ENCODE measurements at regions not wholly inside any gene's neighbourhood (a gene's known extent, or its start where the extent isn't known, plus 50 kb on each side); places are given as distances from the start of the nearest gene placed in this dataset.

GRCh38 chr2:401019-401679, 113.3 kb upstream of the ALKAL2 start:
- no peaks in the 10 kb centered on the region for H3K27me3 ChIP-seq (replicated peaks in 1 of 2; ENCODE audit: control insufficient read depth in 2 of 2, insufficient read depth in 2 of 2, low read length in 1 of 2)
- no peak for ATAC-seq
- SMC1A ChIA-PET (ENCODE audit: uncharacterized antibody, unreplicated experiment): no interaction called here
- BruUV-seq (replicated peaks): no TSS peak
- H3K36me3 ChIP-seq (ENCODE audit: control insufficient read depth in 2 of 2, insufficient read depth in 2 of 2, low read length in 1 of 2): no peaks in the 10 kb centered on the region
- RAD21 ChIA-PET (ENCODE audit: unreplicated experiment): no interaction called here
- CTCF ChIA-PET: no interaction called here
- H3K4me3 ChIP-seq: no peak overlapping the region
- H3K79me2 ChIP-seq (ENCODE audit: control insufficient read depth, insufficient read depth, low read length): no peaks in the 10 kb centered on the region
- 71% methylated on average over 14 of the region's 14 CpGs for WGBS (ENCODE audit: insufficient coverage, insufficient replicate concordance, low lambda C conversion rate, missing lambda C conversion rate)
- DNase-seq (ENCODE audit: low read depth, low spot score): no peak
- TF ChIP-seq ATF7 (IDR thresholded peaks at IDR 0.05; ENCODE audit: low read depth) (no peak), NFIC (IDR thresholded peaks at IDR 0.05; ENCODE audit: low read depth, low read length) (no peak), STAT3 (IDR thresholded peaks at IDR 0.05; ENCODE audit: low read depth, low read length) (no peak), KDM1A (IDR thresholded peaks at IDR 0.05; ENCODE audit: borderline replicate concordance) (no peak), SUZ12 (IDR thresholded peaks at IDR 0.05; ENCODE audit: unreplicated experiment) (no peak)
- H4K20me1 ChIP-seq (ENCODE audit: control insufficient read depth, insufficient read depth): no peaks in the 10 kb centered on the region
- intact Hi-C loops (cut with micrococcal nuclease; ENCODE audit: unreplicated experiment) (no loop called here), in situ Hi-C loops (cut with MboI) (no loop called here)
- no peak for FAIRE-seq
- H3K9ac ChIP-seq (ENCODE audit: control insufficient read depth, insufficient read depth, low read length): no peak overlapping the region
- no peak overlapping the region for H2AFZ ChIP-seq (ENCODE audit: control insufficient read depth, low read depth, low read length)
- H3K9me3 ChIP-seq (replicated peaks; ENCODE audit: control insufficient read depth, insufficient read depth, low read length): no peaks in the 10 kb centered on the region; the same call in 2 of the 3 replicates
- H3K4me2 ChIP-seq (ENCODE audit: control insufficient read depth, insufficient read depth): no peak overlapping the region
- H3K27ac ChIP-seq (ENCODE audit: control insufficient read depth, insufficient read depth): no peak overlapping the region
- H3K4me1 ChIP-seq (ENCODE audit: control insufficient read depth, insufficient read depth, low read length): no peaks in the 10 kb centered on the region
- POLR2A ChIA-PET: no interaction called here

- Histone ChIP-seq H3K9me3 (replicated peaks; ENCODE audit: control insufficient read depth, insufficient read depth, low read length) (no peaks in the 10 kb centered on the region), H2AFZ (ENCODE audit: control insufficient read depth, low read depth, low read length) (no peak overlapping the region), H3K79me2 (ENCODE audit: control insufficient read depth, insufficient read depth, low read length) (no peaks in the 10 kb centered on the region), H3K9ac (ENCODE audit: control insufficient read depth, insufficient read depth, low read length) (no peak overlapping the region), H3K4me2 (ENCODE audit: control insufficient read depth, insufficient read depth) (no peak overlapping the region), H4K20me1 (ENCODE audit: control insufficient read depth, insufficient read depth) (no peaks in the 10 kb centered on the region), H3K4me1 (ENCODE audit: control insufficient read depth, insufficient read depth, low read length) (no peaks in the 10 kb centered on the region; the same call in 1 of the 2 replicates), H3K36me3 (ENCODE audit: control insufficient read depth in 2 of 2, insufficient read depth in 2 of 2, low read length in 1 of 2) (no peaks in the 10 kb centered on the region), H3K27ac (ENCODE audit: control insufficient read depth, insufficient read depth) (no peak overlapping the region), H3K4me3 (no peak overlapping the region), H3K27me3 (replicated peaks in 1 of 2; ENCODE audit: control insufficient read depth in 2 of 2, insufficient read depth in 2 of 2, low read length in 1 of 2) (no peaks in the 10 kb centered on the region)
- in situ Hi-C loops (cut with MboI): no loop called here
- no peak for DNase-seq (ENCODE audit: low read depth, low spot score)
- TF ChIP-seq HCFC1 (IDR thresholded peaks at IDR 0.05; ENCODE audit: low read length): no peak
- no peak for TF ChIP-seq ZNF622 (IDR thresholded peaks at IDR 0.05)
- TF ChIP-seq IKZF2 (IDR thresholded peaks at IDR 0.05): no peak
- TF ChIP-seq FOXK2 (IDR thresholded peaks at IDR 0.05): no peak
- TF ChIP-seq CBFB (IDR thresholded peaks at IDR 0.05; ENCODE audit: low read depth): no peak
- TF ChIP-seq CTCF (IDR thresholded peaks at IDR 0.05 in 2 of 3, conservative IDR thresholded peaks at IDR 0.05 in 1 of 3; ENCODE audit: control insufficient read depth in 2 of 3, extremely low read depth in 1 of 3, insufficient read depth in 1 of 3, low read depth in 3 of 3, low read length in 3 of 3): no peak
- TF ChIP-seq TARDBP (IDR thresholded peaks at IDR 0.05; ENCODE audit: borderline replicate concordance): no peak
- TF ChIP-seq NRF1 (conservative IDR thresholded peaks at IDR 0.05; ENCODE audit: low read depth, low read length): no peak
- FAIRE-seq: no peak
- ATAC-seq: no peak
- POLR2A ChIA-PET: no interaction called here
- CTCF ChIA-PET: no interaction called here
- BruUV-seq (replicated peaks): no TSS peak
- SMC1A ChIA-PET (ENCODE audit: uncharacterized antibody, unreplicated experiment): no interaction called here
- WGBS (ENCODE audit: insufficient coverage, insufficient replicate concordance, low lambda C conversion rate, missing lambda C conversion rate): 66% methylated on average over 9 of the region's 9 CpGs
- intact Hi-C loops (cut with micrococcal nuclease; ENCODE audit: unreplicated experiment): no loop called here
- RAD21 ChIA-PET (ENCODE audit: unreplicated experiment): no interaction called here
Measured at GRCh38 chr2:397926-398325, 110.0 kb upstream of the ALKAL2 start.

Measured in GM12878 (cell line).